Loucy (cell line): ENCODE measurements at regions not wholly inside any gene's neighbourhood (a gene's known extent, or its start where the extent isn't known, plus 50 kb on each side); places are given as distances from the start of the nearest gene placed in this dataset.

Source experiments
- EZH2phosphoT487 ChIP-seq: fragments of 200-600 bp; IDR thresholded peaks from 2 replicates; pipeline ENCODE4 v1.6.1; 2018; ENCODE audit warnings: antibody characterized with exemption, mild to moderate bottlenecking, moderate library complexity, borderline replicate concordance
- TF ChIP-seq, protein P1 (sequence below): fragments of 200-600 bp; sonication (generic); conservative IDR thresholded peaks from 2 replicates; pipeline ENCODE4 v1.5.1; 2014; ENCODE audit warnings: mild to moderate bottlenecking, antibody characterized with exemption, low read length

DNA sequence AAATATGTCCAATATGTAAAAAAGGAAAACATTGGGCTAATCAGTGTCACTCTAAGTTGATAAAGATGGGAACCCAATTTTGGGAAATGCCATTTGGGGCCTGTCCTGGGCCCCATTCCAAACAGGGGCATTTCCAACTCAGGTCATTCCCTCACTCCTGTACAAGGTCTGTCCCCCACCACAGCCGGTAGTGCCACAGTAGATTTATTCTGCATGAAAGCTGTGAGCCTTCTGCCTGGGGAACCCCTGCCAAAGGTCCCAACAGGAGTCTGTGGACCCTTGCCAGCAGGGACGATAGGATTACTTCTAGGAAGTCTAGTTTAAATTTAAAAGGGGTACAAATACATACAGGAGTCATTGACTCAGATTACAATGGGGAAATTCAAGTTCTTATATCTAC lies 317.6 kb upstream of the GNPDA2 start:
- TF ChIP-seq, protein P1, sequence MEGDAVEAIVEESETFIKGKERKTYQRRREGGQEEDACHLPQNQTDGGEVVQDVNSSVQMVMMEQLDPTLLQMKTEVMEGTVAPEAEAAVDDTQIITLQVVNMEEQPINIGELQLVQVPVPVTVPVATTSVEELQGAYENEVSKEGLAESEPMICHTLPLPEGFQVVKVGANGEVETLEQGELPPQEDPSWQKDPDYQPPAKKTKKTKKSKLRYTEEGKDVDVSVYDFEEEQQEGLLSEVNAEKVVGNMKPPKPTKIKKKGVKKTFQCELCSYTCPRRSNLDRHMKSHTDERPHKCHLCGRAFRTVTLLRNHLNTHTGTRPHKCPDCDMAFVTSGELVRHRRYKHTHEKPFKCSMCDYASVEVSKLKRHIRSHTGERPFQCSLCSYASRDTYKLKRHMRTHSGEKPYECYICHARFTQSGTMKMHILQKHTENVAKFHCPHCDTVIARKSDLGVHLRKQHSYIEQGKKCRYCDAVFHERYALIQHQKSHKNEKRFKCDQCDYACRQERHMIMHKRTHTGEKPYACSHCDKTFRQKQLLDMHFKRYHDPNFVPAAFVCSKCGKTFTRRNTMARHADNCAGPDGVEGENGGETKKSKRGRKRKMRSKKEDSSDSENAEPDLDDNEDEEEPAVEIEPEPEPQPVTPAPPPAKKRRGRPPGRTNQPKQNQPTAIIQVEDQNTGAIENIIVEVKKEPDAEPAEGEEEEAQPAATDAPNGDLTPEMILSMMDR, result no peak
- TF ChIP-seq EZH2phosphoT487, result no peak
